BLaER1 (cell line): ENCODE measurements at regions not wholly inside any gene's neighbourhood (a gene's known extent, or its start where the extent isn't known, plus 50 kb on each side); places are given as distances from the start of the nearest gene placed in this dataset.
"Not testable (repeated sequence)": the region's sequence is repeated elsewhere in the genome, so short reads cannot be mapped to it uniquely, and the experiment has no call there.

Experiments
- H3K27ac ChIP-seq: shearing (Covaris generic); formaldehyde crosslinking; 2 replicates; pipeline ENCODE4 v1.8.1; 2022
- H3K27me3 ChIP-seq: shearing (Covaris generic); formaldehyde crosslinking; 2 replicates; pipeline ENCODE4 v1.8.1; 2022
- H3K36me3 ChIP-seq: shearing (Covaris generic); formaldehyde crosslinking; 2 replicates; pipeline ENCODE4 v1.8.1; 2022
- H3K4me1 ChIP-seq: shearing (Covaris generic); formaldehyde crosslinking; 2 replicates; pipeline ENCODE4 v1.8.1; 2022
- H3K4me2 ChIP-seq: shearing (Covaris generic); formaldehyde crosslinking; 2 replicates; pipeline ENCODE4 v1.8.1; 2022
- H3K4me3 ChIP-seq: shearing (Covaris generic); formaldehyde crosslinking; 2 replicates; pipeline ENCODE4 v1.8.1; 2022
- H3K9ac ChIP-seq: shearing (Covaris generic); formaldehyde crosslinking; 2 replicates; pipeline ENCODE4 v1.8.1; 2022
- H3K9me3 ChIP-seq: shearing (Covaris generic); formaldehyde crosslinking; 2 replicates; pipeline ENCODE4 v1.8.1; 2022
- H4K20me1 ChIP-seq: shearing (Covaris generic); formaldehyde crosslinking; 2 replicates; pipeline ENCODE4 v1.8.1; 2022
- Cebpa-rat ChIP-seq: shearing (Covaris generic); IDR thresholded peaks from 2 replicates; pipeline ENCODE4 v1.8.1; 2022

- no peak for TF ChIP-seq Cebpa-rat
- Histone ChIP-seq H3K36me3 (no peaks in the 10 kb centered on the region), H3K4me2 (no peak overlapping the region), H3K27me3 (0 out of 2 replicates have a peak, but pooled peaks cover 3% of the 10 kb centered on the region), H3K4me3 (no peak overlapping the region), H3K27ac (no peak overlapping the region), H3K9ac (no peak overlapping the region), H3K4me1 (no peaks in the 10 kb centered on the region), H3K9me3 (no peaks in the 10 kb centered on the region), H4K20me1 (no peaks in the 10 kb centered on the region)
Observed at GRCh38 chr5:124537522-124537921, 208.9 kb downstream of the ZNF608 start.

DNA sequence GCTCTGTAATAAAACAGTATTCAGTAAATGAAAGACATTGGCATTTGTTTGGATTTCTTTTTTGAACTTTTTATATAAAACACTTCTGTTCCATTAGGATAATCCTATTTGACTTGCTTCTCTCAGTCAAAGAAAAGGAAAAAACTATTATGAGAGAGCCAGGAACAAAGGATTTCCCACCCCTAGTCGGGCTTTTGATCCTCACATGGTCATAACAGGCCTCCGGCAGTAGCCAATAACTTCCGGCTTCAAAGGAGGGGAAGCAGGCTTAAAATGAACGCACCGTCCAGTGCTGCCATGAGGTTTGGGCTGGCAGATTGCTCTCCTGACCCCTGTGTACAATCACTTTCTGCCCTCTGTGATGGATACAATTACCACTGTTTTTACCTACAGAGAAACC is 209.3 kb downstream of the ZNF608 start:
- Histone ChIP-seq H3K4me2 (no peak overlapping the region), H3K9ac (no peak overlapping the region), H3K9me3 (no peaks in the 10 kb centered on the region), H3K27ac (no peak overlapping the region), H3K36me3 (no peaks in the 10 kb centered on the region), H4K20me1 (no peaks in the 10 kb centered on the region), H3K4me3 (no peak overlapping the region), H3K4me1 (no peaks in the 10 kb centered on the region), H3K27me3 (0 out of 2 replicates have a peak, but pooled peaks cover 3% of the 10 kb centered on the region)
- no peak for TF ChIP-seq Cebpa-rat

- H3K4me3 ChIP-seq = no peak overlapping the region
- H4K20me1 ChIP-seq = no peaks in the 10 kb centered on the region
- H3K27me3 ChIP-seq = 0 out of 2 replicates have a peak, but pooled peaks cover 3% of the 10 kb centered on the region
- H3K27ac ChIP-seq = no peak overlapping the region
- no peaks in the 10 kb centered on the region for H3K36me3 ChIP-seq
- H3K4me2 ChIP-seq = no peak overlapping the region
- H3K9ac ChIP-seq = no peak overlapping the region
- TF ChIP-seq Cebpa-rat = no peak
- H3K4me1 ChIP-seq = no peaks in the 10 kb centered on the region
- no peaks in the 10 kb centered on the region for H3K9me3 ChIP-seq
Observed at GRCh38 chr5:124536333-124536732, 210.1 kb downstream of the ZNF608 start.

GRCh38 chr5:124530916-124531315 is 215.5 kb downstream of the ZNF608 start:
- H3K27ac ChIP-seq = no peak overlapping the region
- H3K36me3 ChIP-seq = no peaks in the 10 kb centered on the region
- H3K4me2 ChIP-seq = no peak overlapping the region
- no peak overlapping the region for H3K9ac ChIP-seq
- no peaks in the 10 kb centered on the region for H4K20me1 ChIP-seq
- no peaks in the 10 kb centered on the region for H3K4me1 ChIP-seq
- H3K9me3 ChIP-seq = 0 out of 2 replicates have a peak, but pooled peaks cover 4% of the 10 kb centered on the region
- H3K4me3 ChIP-seq = no peak overlapping the region
- TF ChIP-seq Cebpa-rat = no peak
- H3K27me3 ChIP-seq = no peaks in the 10 kb centered on the region

DNA sequence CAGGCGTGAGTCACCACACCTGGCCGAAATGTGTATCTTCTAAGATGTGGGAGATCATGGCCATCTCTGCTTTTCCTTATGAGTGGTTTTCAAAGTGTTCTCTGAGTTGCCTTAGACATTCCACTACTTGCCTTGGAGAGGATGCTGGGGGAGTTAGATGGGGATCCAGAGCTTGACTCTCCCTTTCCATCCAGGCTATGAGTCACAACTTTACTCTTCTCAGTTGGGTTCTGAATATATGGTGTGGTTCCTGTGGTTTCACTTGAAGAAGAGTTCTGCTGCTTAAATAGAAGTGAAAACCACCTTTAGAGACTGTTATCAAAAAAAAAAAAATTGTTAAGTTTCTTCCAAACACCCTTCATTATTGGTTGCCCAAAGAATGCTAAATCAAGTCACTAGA is 217.6 kb downstream of the ZNF608 start:
- H3K27me3 ChIP-seq = no peaks in the 10 kb centered on the region
- no peak overlapping the region for H3K9ac ChIP-seq
- H4K20me1 ChIP-seq = no peaks in the 10 kb centered on the region
- TF ChIP-seq Cebpa-rat = no peak
- no peak overlapping the region for H3K4me3 ChIP-seq
- no peaks in the 10 kb centered on the region for H3K36me3 ChIP-seq
- no peaks in the 10 kb centered on the region for H3K4me1 ChIP-seq
- H3K27ac ChIP-seq = no peak overlapping the region
- 0 out of 2 replicates have a peak, but pooled peaks cover 4% of the 10 kb centered on the region for H3K9me3 ChIP-seq
- H3K4me2 ChIP-seq = no peak overlapping the region

- no peak overlapping the region for H3K9ac ChIP-seq
- no peaks in the 10 kb centered on the region for H4K20me1 ChIP-seq
- no peak overlapping the region for H3K4me2 ChIP-seq
- H3K4me1 ChIP-seq = no peaks in the 10 kb centered on the region
- no peak overlapping the region for H3K27ac ChIP-seq
- H3K4me3 ChIP-seq = no peak overlapping the region
- H3K9me3 ChIP-seq = 0 out of 2 replicates have a peak, but pooled peaks cover 4% of the 10 kb centered on the region
- no peaks in the 10 kb centered on the region for H3K27me3 ChIP-seq
- H3K36me3 ChIP-seq = no peaks in the 10 kb centered on the region
- TF ChIP-seq Cebpa-rat = no peak
Observed at GRCh38 chr5:124527220-124527991, 219.0 kb downstream of the ZNF608 start.

DNA sequence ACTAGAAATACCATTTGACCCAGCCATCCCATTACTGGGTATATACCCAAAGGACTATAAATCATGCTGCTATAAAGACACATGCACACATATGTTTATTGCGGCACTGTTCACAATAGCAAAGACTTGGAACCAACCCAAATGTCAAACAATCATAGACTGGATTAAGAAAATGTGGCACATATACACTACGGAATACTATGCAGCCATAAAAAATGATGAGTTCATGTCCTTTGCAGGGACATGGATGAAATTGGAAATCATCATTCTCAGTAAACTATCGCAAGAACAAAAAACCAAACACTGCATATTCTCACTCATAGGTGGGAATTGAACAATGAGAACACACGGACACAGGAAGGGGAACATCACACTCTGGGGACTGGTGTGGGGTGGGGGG is 220.4 kb downstream of the ZNF608 start:
- not testable (repeated sequence) for H3K9ac ChIP-seq, H3K4me1 ChIP-seq, H4K20me1 ChIP-seq, H3K27me3 ChIP-seq, H3K27ac ChIP-seq, H3K4me3 ChIP-seq, H3K9me3 ChIP-seq, H3K4me2 ChIP-seq, H3K36me3 ChIP-seq

DNA sequence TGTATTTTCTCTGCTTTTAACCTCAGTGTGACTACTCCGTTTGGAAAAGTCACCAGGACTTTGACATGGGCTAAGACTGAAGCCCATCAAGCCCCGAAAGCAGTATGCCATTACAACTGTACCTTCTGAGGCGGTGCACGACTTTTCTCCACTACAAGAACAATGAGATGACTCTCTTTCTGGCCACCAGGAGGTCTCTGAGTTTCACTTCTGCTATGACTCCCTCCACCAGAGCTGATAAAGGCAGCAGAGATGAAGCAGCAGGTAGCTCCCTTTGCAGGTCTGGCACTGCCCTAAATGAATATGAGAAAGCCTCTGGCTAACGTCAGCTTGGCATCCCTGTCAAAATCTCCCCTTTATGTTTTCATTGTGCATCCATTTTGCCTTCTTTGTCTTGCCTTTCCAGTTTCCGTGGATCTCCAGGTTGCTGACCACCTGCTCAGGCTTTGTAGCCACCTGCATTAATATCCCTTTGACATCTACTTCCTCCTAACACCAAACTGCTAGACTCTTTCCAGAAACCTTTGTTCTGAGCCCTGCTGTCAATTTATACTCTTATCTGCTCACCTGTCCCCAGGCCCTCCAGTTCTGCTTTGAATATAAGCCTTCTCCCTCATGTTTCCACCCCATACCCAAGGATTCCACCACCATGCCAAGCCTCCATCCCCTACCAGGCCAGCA is 221.7 kb downstream of the ZNF608 start:
- H3K36me3 ChIP-seq = no peaks in the 10 kb centered on the region
- H3K27me3 ChIP-seq = no peaks in the 10 kb centered on the region
- H3K27ac ChIP-seq = no peak overlapping the region
- no peak overlapping the region for H3K4me2 ChIP-seq
- H4K20me1 ChIP-seq = no peaks in the 10 kb centered on the region
- H3K9ac ChIP-seq = no peak overlapping the region
- H3K9me3 ChIP-seq = peaks cover 9% of the 10 kb centered on the region; the same call in 1 of the 2 replicates
- H3K4me3 ChIP-seq = no peak overlapping the region
- TF ChIP-seq Cebpa-rat = no peak
- peaks cover 4% of the 10 kb centered on the region for H3K4me1 ChIP-seq

GRCh38 chr5:124523897-124524296 is 222.5 kb downstream of the ZNF608 start:
- H3K4me1 ChIP-seq = peaks cover 12% of the 10 kb centered on the region
- H3K9ac ChIP-seq = no peak overlapping the region
- peaks cover 9% of the 10 kb centered on the region; the same call in 1 of the 2 replicates for H3K9me3 ChIP-seq
- H3K36me3 ChIP-seq = no peaks in the 10 kb centered on the region
- H4K20me1 ChIP-seq = no peaks in the 10 kb centered on the region
- no peak overlapping the region for H3K27ac ChIP-seq
- no peak overlapping the region for H3K4me2 ChIP-seq
- H3K27me3 ChIP-seq = no peaks in the 10 kb centered on the region
- no peak for TF ChIP-seq Cebpa-rat
- no peak overlapping the region for H3K4me3 ChIP-seq

DNA sequence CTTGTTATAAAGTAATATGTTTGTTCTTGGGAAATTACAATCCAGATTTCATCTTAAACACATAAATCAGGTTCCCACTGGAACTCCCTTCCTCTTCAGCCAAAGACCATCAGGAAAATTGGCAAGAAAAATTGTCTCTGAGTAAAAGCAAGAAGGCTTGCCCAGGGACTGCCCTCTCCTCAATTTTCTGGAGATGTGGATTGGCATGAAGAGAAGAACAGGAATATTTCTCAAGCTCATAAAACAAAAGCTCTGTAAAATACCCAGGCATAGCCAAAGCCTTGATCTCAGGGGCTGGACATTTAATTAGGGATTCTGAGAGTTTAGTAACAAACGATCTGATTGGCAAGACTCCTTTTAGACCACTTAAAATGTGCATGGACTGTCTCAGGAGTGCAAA is 223.4 kb downstream of the ZNF608 start:
- Histone ChIP-seq H3K4me1 (peaks cover 15% of the 10 kb centered on the region), H3K27me3 (no peaks in the 10 kb centered on the region), H3K36me3 (no peaks in the 10 kb centered on the region), H3K27ac (no peak overlapping the region), H3K4me3 (no peak overlapping the region), H3K9ac (no peak overlapping the region), H3K9me3 (peaks cover 5% of the 10 kb centered on the region; the same call in 1 of the 2 replicates), H3K4me2 (no peak overlapping the region), H4K20me1 (no peaks in the 10 kb centered on the region)
- TF ChIP-seq Cebpa-rat = no peak
